Kidney epithelial cell (primary cell): ENCODE measurements at regions not wholly inside any gene's neighbourhood (a gene's known extent, or its start where the extent isn't known, plus 50 kb on each side); places are given as distances from the start of the nearest gene placed in this dataset.
"Not testable (repeated sequence)": the region's sequence is repeated elsewhere in the genome, so short reads cannot be mapped to it uniquely, and the experiment has no call there.

Source experiments
- DNase-seq: peaks from one replicate; pipeline ENCODE4 v3.0.0-alpha.2; 2010; ENCODE audit warnings: low read depth
- H3K27me3 ChIP-seq: 2 replicates; pipeline ENCODE4 v1.6.0; 2011; ENCODE audit warnings: low read length; ENCODE audit not compliant: control insufficient read depth, insufficient read depth
- H3K36me3 ChIP-seq: 2 replicates; pipeline ENCODE4 v1.5.1; 2011; ENCODE audit warnings: low read length; ENCODE audit not compliant: control insufficient read depth, insufficient read depth
- H3K4me3 ChIP-seq: 2 replicates; pipeline ENCODE4 v1.5.1; 2011; ENCODE audit warnings: low read depth, mild to moderate bottlenecking, control low read depth, low read length

DNA sequence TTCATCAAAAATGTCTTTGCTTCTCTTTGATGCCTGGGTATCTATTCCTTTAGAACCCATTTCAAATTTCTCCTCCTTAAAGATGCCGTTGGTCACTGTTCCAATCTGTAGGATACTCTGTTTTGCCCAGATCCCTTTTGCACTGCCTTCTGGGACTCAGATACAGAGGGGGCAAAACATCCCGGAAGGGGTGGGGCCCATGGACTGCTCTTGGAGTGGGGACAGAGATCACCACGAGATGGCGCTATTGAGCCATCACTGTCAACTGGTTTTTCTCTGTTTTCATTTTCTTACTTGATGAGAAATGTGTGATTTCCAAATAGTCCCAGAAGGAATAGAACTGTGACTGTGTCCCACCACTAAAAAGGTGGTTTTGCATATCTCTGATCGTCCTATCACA lies 151.8 kb downstream of the NPIPA7 start:
- DNase-seq, H3K4me3 ChIP-seq, H3K36me3 ChIP-seq, H3K27me3 ChIP-seq: not testable (repeated sequence)

DNA sequence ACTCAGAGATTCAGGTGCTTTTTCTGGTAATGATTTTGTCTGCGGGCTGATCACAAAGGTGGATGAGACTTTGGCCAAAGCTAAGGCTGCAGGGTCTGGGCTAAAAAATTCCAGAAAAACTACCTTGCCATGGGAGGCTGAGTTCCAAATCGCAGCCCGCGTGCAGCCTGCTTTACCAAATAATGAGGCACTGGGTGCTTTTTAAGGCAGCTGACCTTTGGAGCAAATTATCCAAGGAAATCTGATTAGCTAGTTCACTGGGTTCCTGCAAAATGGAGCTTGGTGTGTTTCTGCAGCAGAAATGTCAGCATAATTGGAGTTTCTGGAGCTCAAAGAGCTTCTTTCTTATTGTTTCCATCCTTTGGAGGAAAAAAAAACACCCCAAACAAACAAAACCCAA lies 156.6 kb downstream of the NPIPA7 start:
- H3K4me3 ChIP-seq, H3K36me3 ChIP-seq, H3K27me3 ChIP-seq, DNase-seq: not testable (repeated sequence)

DNA sequence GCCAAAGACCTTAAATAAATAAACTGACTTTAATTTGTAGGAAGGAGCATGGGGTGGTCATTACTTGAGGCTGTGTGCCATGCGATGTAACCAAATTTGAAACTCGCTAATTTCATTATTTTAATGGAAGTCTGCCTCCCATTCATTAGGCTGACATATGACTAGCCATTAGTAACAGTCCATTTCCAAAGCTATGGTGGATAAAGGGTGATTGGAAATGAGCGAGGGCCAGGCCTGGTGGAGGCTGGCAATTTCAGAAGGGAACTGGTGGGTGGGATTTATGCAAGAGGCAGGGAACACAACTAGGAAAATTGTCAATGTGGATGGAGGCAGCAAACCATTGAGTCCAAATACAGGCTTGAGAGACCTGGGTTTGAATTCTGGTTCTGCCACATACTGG lies 157.2 kb downstream of the NPIPA7 start:
- not testable (repeated sequence) for DNase-seq, H3K4me3 ChIP-seq, H3K27me3 ChIP-seq, H3K36me3 ChIP-seq

DNA sequence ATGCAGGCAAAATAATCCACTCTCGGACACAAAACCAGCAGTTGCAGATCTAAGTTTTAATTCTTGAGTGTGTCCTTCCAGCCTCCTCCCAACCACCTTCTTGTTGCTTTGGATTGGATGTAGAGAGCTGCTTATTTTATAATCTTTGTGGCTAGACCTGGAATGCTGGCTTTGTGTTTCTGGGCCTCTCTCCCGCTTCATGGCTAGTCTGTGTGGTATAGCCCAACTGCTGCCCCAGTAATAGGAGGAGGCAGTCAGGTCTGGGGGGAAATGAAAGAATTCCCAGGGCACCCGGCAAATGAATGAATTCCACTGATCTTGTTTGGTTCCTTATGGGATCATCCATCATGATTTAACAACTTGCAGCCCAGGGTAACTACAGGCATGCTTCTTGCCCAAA lies 170.8 kb downstream of the NPIPA7 start:
- H3K4me3 ChIP-seq, DNase-seq, H3K27me3 ChIP-seq, H3K36me3 ChIP-seq: not testable (repeated sequence)

DNA sequence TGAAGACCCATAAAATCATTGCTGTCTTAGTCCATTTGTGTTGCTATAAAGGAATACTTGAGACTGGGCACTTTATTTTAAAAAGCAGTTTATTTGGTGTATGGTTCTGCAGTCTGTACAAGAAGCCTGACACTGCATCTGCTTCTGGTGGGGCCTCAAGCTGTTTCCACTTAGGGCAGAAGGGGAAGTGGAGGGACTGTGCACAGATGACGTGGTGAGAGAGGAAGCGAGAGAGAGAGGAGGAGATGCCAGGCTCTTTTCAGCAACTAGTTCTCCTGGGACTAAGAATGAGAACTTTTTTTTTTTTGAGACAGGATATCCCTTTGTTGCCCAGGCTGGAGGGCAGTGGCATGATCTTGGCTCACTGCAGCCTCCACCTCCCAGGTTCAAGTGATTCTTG lies 171.9 kb downstream of the NPIPA7 start:
- not testable (repeated sequence) for DNase-seq, H3K4me3 ChIP-seq, H3K27me3 ChIP-seq, H3K36me3 ChIP-seq

DNA sequence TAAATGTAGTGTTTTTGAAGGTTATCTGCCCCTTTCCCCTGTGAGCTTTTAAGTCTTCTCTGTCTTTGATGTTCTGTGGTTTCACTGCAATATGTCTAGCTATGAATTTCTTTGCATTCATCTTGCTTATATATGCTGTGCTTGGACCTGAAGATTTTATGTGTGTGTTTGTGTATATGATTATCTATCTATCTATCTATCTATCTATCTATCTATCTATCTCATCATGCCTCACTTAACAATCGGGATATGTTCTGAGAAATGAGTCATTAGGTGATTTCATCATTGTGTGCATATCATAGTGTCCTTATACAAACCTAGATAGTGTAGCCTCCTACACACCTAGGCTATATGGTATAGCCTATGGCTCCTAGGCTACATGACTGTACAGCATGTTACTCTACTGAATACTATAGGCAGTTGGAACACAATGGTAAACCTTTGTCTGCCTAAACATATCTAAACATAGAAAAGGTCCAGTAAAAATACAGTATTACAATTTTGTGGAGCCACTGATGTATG lies 173.9 kb downstream of the NPIPA7 start:
- H3K27me3 ChIP-seq, H3K4me3 ChIP-seq, H3K36me3 ChIP-seq, DNase-seq: not testable (repeated sequence)

DNA sequence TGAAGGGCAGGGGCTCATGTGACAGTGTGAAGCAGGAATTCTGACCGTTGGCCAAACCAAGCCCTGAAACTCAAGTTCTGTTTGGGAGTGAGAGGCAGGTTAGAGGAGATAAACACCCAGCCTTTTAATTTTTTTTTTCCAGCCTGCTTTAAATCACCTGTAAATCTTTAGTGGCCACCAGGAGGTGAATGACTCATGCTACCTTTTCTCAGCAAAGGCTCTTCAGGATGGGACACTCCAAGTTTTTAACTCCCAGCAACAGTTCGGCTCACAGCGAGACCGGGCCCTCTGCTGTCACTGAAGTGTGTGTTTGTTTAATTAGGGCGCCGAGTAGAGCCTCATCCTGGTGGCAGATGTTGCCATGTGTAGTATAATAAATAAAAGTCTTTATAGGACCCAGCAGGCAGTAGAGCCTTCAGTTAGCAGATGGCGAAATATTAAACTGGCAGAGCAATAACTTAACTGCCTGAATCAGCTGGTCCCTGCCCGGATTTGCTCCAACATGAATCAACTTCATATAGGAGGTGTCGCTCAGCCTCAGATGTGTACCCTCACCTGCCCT lies 180.3 kb downstream of the NPIPA7 start:
- not testable (repeated sequence) for DNase-seq

DNA sequence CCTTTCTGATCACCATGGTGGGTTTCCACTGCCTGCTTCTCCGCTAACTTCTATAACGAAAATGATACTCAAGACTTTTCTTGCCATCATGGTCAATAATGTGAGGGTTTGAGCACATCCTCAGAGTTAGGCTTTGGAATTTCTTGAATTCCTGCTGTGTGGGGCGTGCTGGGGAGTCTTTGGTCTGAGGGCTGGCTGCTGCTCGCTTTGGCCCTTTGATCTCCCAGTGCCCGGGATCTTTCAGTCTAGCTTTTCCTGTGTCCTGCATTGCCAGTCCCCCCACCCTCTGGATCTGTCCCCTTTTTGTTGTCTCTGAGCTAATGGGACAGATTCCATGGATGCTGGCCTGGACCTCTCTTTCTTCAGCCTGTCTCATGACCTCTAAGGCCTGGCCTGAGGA lies 182.6 kb downstream of the NPIPA7 start:
- H3K27me3 ChIP-seq, H3K36me3 ChIP-seq, DNase-seq, H3K4me3 ChIP-seq: not testable (repeated sequence)

More for the DNA sequence above, 180.3 kb downstream of the NPIPA7 start:
- not testable (repeated sequence) for H3K27me3 ChIP-seq, H3K36me3 ChIP-seq, H3K4me3 ChIP-seq

DNA sequence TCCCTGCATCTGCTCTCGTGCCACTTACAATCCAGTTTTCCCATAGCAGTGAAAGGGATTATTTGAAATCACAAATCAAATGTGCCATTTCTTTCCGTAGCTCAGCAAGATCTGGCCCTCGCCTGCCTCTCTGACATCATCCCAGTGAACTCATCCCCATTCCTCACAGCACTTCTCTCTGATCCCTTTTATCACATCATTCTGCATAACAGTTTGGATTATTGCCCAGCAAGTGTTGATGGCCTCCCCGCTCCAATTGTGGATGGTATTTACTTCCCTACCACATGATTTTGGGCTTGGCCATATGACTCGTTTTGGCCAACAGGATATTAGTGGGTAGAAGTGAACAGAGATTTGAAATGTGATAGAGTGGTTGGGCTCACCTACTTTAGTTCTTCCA lies 185.0 kb downstream of the NPIPA7 start:
- H3K4me3 ChIP-seq, DNase-seq, H3K36me3 ChIP-seq, H3K27me3 ChIP-seq: not testable (repeated sequence)

DNA sequence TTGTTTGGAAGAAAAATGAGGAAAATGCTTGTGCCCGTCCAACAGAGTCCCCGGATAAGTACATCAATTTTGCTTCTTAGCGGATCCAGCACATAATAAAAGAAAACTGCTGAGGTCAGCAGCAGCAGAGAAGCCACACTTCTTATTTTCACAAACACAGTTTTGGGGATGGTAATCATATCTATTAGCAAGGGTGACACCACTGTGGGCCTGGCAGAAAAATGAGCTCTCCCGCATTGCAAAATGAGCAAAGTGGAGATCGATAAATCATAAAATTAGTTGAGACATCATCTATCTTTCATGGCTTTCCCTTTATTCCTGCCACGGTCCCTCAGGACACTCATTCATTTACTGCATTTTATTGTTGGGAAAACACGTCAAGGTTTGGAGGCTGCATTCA lies 186.4 kb downstream of the NPIPA7 start:
- not testable (repeated sequence) for H3K4me3 ChIP-seq, H3K36me3 ChIP-seq, H3K27me3 ChIP-seq, DNase-seq

DNA sequence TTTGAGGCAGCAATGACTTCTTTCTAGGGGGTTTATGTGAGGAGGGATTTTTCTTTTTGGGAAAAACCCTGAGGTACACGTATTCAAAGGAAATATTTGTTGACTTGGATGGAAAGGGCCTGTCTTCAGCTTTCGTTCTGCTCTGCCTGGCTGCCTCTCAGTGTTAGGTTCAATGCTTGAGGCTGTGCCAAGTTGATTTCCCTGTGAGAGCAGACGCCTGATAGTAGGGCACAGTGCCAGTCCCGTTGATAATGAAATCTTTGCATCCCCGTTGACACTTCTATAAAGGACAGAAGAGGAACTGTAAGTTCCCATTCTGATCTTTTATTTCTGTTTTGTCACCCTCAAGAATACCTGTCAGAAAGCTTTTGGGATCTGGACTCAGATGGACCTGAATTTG lies 191.1 kb downstream of the NPIPA7 start:
- not testable (repeated sequence) for DNase-seq, H3K27me3 ChIP-seq, H3K36me3 ChIP-seq, H3K4me3 ChIP-seq

DNA sequence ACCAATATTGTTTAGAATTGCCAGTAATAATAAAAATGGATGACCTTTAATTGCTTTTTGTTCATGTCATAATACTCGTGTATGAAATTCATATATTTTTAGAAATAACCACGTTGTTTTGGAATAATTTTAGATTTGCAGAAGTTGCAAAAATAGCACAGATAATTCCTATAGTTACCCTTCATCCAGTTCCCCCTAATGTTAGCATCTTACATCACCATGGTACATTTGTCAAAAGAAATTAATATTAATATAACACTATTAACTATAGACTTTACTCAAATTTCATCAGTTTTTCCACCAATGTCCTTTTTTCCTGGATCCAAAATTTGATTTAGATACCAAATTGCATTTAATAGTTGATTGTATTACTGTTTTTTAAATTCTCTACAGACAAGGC lies 191.9 kb downstream of the NPIPA7 start:
- H3K4me3 ChIP-seq, DNase-seq, H3K27me3 ChIP-seq, H3K36me3 ChIP-seq: not testable (repeated sequence)

DNA sequence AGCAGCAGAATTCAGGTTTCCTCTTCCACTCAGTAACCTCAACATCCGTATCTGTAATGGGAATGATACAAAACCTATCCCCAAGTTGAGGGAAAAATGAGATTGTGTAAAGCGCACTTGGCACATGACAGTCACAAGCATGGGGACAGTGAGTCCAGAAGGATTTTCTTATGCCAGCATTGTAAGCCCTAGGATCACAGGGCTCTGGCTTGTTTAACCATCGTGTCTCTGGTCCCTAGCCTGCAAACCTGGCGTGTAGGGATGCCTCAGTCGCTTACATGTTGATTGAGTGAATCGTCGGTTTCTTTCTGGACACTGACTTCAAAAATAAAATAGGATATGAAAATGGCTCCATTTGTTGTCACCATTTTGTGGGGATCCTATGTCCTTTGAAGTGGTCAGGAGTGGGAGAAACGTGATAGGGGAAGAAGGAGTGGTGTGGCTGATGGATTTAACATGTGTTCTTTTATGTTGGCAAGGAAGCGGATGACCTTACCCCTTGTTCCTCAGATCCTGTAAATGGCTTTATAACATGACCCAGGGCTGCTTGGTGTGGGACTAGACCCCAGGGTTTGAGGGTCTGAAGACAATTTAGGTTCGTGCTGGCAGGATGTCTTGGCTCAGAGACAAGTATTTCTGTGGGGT lies 193.3 kb downstream of the NPIPA7 start:
- not testable (repeated sequence) for H3K36me3 ChIP-seq, DNase-seq, H3K4me3 ChIP-seq, H3K27me3 ChIP-seq

DNA sequence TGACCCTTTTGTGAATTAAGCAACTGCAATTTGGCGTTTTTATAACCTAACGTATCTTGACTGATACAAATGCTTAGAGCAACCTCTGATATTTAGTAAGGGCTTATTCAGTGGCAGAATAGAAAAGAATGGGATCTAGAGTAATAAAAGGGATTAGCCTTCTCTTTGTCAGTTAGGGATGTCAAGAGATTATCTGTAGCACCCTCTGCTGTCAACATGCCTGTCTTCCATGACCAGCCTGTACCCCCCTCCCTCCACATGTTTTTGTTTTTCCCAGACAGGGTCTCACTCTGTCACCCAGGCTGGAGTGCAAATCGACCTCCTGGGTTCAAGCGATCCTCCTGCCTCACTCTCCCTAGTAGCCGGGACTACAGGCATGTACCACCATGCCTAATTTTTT lies 198.1 kb downstream of the NPIPA7 start:
- H3K4me3 ChIP-seq, DNase-seq, H3K36me3 ChIP-seq, H3K27me3 ChIP-seq: not testable (repeated sequence)
